Activated gamma-delta T cell (primary cell): ENCODE measurements at regions not wholly inside any gene's neighbourhood (a gene's known extent, or its start where the extent isn't known, plus 50 kb on each side); places are given as distances from the start of the nearest gene placed in this dataset.

Experiments
- DNase-seq: peaks from one replicate; lab custom pipeline; 2025; lab: John Stamatoyannopoulos, UW

DNA sequence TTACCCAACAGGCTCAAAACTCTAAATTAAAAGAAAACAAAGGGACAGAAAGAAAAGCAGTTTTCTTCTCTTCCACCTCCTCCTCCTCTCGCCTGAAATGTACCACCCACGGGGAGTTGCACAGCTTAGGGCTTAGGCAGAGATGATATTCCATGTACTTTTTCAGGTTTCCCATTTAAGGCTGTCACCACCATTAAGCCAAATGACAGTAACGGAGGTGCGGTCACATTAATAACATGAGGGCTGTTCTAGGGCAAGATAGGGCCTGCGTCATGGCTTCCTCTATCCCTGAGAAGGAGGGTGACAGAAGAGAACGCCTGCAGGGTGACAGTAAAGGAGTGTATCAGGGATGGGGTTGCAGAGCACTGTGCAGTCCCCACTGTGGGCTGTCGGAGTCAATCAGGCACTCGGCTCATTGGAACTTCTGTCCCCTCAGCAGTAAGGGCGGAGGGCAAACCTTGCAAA lies 51.7 kb upstream of the TJP1 start:
- no peak for DNase-seq

DNA sequence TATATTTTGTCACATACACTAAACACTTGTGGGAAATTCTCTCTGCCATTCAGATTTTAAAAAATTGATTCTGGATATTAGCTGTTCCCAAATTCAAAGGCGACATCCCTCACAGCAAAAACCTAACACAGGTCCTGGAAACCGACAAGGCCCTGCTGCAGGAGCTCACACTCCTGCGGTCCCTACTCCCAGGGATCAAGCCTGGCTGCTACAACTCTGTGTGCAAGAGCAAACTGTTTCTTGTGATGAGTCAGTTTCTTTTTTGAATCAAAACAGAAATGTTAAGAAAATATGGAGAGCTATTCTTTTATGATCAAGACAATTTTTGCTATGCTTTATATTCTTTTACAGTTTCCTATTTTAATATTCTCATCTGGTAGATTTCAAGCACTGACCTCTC lies 51.0 kb upstream of the TJP1 start:
- no peak for DNase-seq

DNA sequence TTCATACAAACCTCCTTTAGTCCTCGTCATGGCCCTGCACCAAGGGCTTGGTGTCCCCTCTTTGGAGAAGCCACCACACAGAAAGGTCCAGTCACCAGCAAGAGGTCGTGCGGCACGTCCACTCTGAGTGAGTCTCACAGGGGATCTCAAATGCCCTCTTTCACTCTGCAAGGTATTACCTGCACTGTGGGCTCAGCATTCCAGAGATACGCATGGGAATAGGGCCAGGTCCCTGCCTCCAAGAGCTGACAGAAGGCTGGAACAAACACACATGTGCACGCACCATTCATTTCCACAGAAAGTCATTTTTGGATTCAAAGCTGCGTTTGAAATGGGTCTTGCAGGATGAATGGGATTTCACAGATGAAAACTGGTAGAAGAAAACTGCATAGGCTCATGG lies 50.4 kb upstream of the TJP1 start:
- no peak for DNase-seq
